Breast epithelium (tissue), 3 donors: ENCODE measurements at regions not wholly inside any gene's neighbourhood (a gene's known extent, or its start where the extent isn't known, plus 50 kb on each side); places are given as distances from the start of the nearest gene placed in this dataset.
"Not testable (repeated sequence)": the region's sequence is repeated elsewhere in the genome, so short reads cannot be mapped to it uniquely, and the experiment has no call there.

ENCODE experiments used
- POLR2A ChIP-seq: fragments of 450-650 bp; IDR thresholded peaks from one replicate; pipeline ENCODE4 v1.6.1; 2016; ENCODE audit warnings: antibody characterized with exemption, mild to moderate bottlenecking, moderate library complexity
- POLR2AphosphoS5 ChIP-seq, 3 donors: sonication (generic); formaldehyde crosslinking; IDR thresholded peaks; one replicate each; pipeline ENCODE4 v1.6.1; 2017; ENCODE audit warnings: antibody characterized with exemption in 3 of 3
- TF ChIP-seq, protein P1 (sequence below), 3 donors: fragments of 450-650 bp; IDR thresholded peaks; one replicate each; pipeline ENCODE4 v1.5.1; 2016 to 2017; ENCODE audit warnings: antibody characterized with exemption in 3 of 3, mild to moderate bottlenecking in 3 of 3, moderate library complexity in 3 of 3

DNA sequence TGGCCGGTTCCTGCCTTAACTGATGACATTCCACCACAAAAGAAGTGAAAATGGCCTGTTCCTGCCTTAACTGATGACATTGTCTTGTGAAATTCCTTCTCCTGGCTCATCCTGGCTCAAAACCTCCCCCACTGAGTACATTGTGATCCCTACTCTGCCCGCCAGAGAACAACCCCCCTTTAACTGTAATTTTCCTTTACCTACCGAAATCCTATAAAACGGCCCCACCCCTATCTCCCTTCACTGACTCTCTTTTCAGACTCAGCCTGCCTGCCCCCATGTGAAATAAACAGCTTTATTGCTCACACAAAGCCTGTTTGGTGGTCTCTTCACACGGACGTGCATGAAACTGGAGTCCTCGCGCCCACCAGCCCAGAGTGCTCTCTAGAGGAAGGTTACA, 166.5 kb downstream of the ADRA2C start:
- TF ChIP-seq POLR2A; POLR2AphosphoS5 (IDR thresholded peaks at IDR 0.05): not testable (repeated sequence)
- TF ChIP-seq, protein P1, sequence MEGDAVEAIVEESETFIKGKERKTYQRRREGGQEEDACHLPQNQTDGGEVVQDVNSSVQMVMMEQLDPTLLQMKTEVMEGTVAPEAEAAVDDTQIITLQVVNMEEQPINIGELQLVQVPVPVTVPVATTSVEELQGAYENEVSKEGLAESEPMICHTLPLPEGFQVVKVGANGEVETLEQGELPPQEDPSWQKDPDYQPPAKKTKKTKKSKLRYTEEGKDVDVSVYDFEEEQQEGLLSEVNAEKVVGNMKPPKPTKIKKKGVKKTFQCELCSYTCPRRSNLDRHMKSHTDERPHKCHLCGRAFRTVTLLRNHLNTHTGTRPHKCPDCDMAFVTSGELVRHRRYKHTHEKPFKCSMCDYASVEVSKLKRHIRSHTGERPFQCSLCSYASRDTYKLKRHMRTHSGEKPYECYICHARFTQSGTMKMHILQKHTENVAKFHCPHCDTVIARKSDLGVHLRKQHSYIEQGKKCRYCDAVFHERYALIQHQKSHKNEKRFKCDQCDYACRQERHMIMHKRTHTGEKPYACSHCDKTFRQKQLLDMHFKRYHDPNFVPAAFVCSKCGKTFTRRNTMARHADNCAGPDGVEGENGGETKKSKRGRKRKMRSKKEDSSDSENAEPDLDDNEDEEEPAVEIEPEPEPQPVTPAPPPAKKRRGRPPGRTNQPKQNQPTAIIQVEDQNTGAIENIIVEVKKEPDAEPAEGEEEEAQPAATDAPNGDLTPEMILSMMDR (IDR thresholded peaks at IDR 0.05) = not testable (repeated sequence)
